Subcutaneous abdominal adipose tissue (tissue), 5 donors: ENCODE measurements at regions not wholly inside any gene's neighbourhood (a gene's known extent, or its start where the extent isn't known, plus 50 kb on each side); places are given as distances from the start of the nearest gene placed in this dataset.

Source experiments
- H3K27ac ChIP-seq: one replicate; pipeline ENCODE4 v1.7.0; 2013; ENCODE audit warnings: low read depth, mild to moderate bottlenecking, inconsistent platforms, low read length, moderate library complexity
- H3K27me3 ChIP-seq, 5 donors: one replicate each; pipeline ENCODE4 v1.7.0; 2013; ENCODE audit warnings: low read length in 5 of 5, inconsistent platforms in 1 of 5; ENCODE audit not compliant: control insufficient read depth in 5 of 5, insufficient read depth in 4 of 5
- H3K36me3 ChIP-seq, 5 donors: one replicate each; pipeline ENCODE4 v1.7.0; 2013; ENCODE audit warnings: low read length in 5 of 5; ENCODE audit not compliant: control insufficient read depth in 5 of 5, insufficient read depth in 5 of 5
- H3K4me1 ChIP-seq, 5 donors: one replicate each; pipeline ENCODE4 v1.7.0; 2013; ENCODE audit warnings: low read length in 5 of 5, mild to moderate bottlenecking in 3 of 5, moderate library complexity in 1 of 5; ENCODE audit not compliant: control insufficient read depth in 5 of 5, insufficient read depth in 5 of 5
- H3K4me3 ChIP-seq, 5 donors: one replicate each; pipeline ENCODE4 v1.7.0; 2013; ENCODE audit warnings: low read length in 5 of 5, low read depth in 1 of 5
- H3K9ac ChIP-seq, 5 donors: one replicate each; pipeline ENCODE4 v1.7.0; 2013; ENCODE audit warnings: low read length in 5 of 5, mild to moderate bottlenecking in 4 of 5, moderate library complexity in 3 of 5
- H3K9me3 ChIP-seq, 5 donors: one replicate each; pipeline ENCODE4 v1.7.0; 2013; ENCODE audit warnings: low read length in 5 of 5; ENCODE audit not compliant: control insufficient read depth in 5 of 5
- donor health status: healthy.
- donor health status: healthy.
- donor health status: healthy.
- donor health status: healthy.
- donor health status: healthy.

DNA sequence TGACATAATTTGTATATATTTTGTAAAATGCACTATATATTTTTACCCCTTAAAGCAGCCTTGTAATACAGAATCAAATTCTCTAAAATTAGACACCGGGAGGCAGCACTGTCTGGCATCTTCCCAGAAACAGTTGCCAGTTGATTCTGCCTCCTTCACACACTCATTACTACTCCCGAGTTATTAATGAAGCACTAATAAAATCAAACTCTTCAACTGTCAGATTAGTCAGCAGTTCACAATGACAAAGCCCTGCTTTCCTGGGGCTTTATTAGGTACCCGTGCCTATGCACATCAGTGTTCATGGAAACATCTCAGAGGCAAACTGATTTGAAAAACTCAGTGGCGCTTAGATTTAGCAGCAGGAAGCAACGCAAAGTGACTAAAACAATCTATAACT lies 103.5 kb upstream of the VEGFC start:
- no peaks in the 10 kb centered on the region for H3K4me1 ChIP-seq
- no peak overlapping the region for H3K9ac ChIP-seq
- no peak overlapping the region for H3K27ac ChIP-seq
- H3K27me3 ChIP-seq, result no peaks in the 10 kb centered on the region
- no peaks in the 10 kb centered on the region for H3K36me3 ChIP-seq
- H3K9me3 ChIP-seq, result no peaks in the 10 kb centered on the region
- no peak overlapping the region for H3K4me3 ChIP-seq

DNA sequence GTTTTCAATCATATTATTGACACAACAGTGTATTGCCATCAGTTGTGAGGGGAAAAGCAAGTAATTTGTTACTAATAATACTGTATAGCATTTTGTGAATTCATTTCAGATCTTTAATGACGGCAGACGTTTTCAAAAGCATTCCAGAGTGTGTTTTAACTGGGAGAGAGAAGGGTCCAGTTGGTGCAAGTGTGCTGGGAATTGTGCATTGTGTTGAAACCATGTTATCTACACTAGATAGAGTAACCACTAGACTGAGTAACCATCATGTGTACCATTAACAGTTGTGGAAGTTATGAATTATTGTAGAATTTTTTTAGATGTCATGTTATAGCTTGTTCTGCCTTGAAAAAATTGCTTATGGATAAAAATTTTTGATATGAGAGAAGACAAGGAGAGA lies 104.5 kb upstream of the VEGFC start:
- H3K4me3 ChIP-seq, result no peak overlapping the region
- no peak overlapping the region for H3K9ac ChIP-seq
- H3K27ac ChIP-seq, result no peak overlapping the region
- no peaks in the 10 kb centered on the region for H3K36me3 ChIP-seq
- H3K27me3 ChIP-seq, result no peaks in the 10 kb centered on the region
- no peaks in the 10 kb centered on the region for H3K4me1 ChIP-seq
- no peaks in the 10 kb centered on the region for H3K9me3 ChIP-seq

DNA sequence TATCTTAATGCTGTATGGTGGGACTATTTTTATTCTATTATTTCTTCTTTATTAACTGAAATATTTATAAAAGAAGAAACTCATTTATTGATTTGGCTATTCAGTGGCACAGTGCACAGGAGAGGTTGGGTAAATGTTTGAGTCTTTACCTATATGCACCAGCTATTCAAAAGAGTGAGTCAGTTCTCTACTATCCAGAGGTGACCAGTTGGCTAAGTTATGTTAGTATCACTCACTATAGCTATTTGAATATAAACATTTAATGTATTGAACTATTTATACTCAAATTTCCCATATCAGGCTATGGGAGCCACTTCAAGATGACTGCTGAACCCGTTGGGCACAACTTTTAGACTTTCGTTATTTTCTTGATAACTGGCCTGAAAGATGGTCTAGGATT lies 106.1 kb upstream of the VEGFC start:
- no peaks in the 10 kb centered on the region for H3K9me3 ChIP-seq
- no peaks in the 10 kb centered on the region for H3K27me3 ChIP-seq
- no peaks in the 10 kb centered on the region for H3K4me1 ChIP-seq
- H3K9ac ChIP-seq, result no peak overlapping the region
- H3K4me3 ChIP-seq, result no peak overlapping the region
- no peaks in the 10 kb centered on the region for H3K36me3 ChIP-seq
- H3K27ac ChIP-seq, result no peak overlapping the region

DNA sequence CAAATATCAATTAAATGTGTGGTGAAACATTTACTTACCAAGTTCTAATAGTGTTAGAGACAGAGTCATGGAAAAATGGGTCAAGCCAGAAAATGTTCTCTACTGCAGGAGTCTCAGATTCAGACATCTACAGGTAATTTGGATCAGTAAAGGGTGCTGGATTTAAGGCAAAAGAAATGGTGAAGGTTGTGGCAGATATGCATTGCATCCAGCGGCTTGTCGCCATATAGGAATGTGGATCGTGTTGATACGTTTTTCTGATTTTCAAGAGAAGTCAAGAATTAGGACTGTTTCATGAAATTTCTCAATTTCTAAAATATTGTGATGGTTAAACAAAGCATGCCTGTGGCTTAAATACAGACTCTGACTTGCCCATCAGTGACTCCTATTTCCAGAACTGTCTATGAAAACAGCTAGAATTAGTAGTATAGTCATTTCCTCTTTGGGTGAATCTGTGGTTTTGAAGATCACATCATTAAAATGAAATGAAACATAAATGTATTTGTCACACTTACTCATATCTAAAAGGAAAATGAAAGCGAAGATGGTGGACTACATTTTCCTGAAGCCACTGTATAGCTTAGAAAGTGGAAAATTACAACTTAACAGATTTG lies 110.1 kb upstream of the VEGFC start:
- H3K9me3 ChIP-seq, result no peaks in the 10 kb centered on the region
- H3K9ac ChIP-seq, result no peak overlapping the region
- H3K27me3 ChIP-seq, result no peaks in the 10 kb centered on the region

DNA sequence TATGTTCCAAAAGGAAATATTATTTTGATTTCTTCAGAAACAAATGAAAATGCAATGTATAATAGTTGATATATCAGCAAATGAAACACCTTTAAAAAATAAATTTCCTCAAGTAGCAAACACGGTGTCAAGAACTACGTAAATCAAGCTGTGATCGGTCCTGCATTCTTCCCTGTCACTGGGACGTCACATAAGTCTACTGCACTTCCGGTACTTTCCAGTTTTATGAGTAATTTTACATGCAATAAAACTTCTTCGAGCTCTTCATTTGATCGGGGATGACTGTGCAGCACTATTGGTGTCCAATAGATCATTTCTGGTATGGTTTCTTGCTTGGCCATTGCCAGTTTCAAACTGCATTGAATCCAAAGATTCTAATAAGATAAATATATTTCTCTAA lies 114.0 kb upstream of the VEGFC start:
- no peak overlapping the region for H3K4me3 ChIP-seq
- no peak overlapping the region for H3K27ac ChIP-seq
- no peaks in the 10 kb centered on the region for H3K27me3 ChIP-seq
- H3K4me1 ChIP-seq, result no peaks in the 10 kb centered on the region
- H3K9me3 ChIP-seq, result no peaks in the 10 kb centered on the region
- no peak overlapping the region for H3K9ac ChIP-seq
- H3K36me3 ChIP-seq, result no peaks in the 10 kb centered on the region

More for the DNA sequence above, 110.1 kb upstream of the VEGFC start:
- H3K4me3 ChIP-seq, result no peak overlapping the region
- H3K27ac ChIP-seq, result no peak overlapping the region
- H3K4me1 ChIP-seq, result no peaks in the 10 kb centered on the region
- H3K36me3 ChIP-seq, result no peaks in the 10 kb centered on the region

DNA sequence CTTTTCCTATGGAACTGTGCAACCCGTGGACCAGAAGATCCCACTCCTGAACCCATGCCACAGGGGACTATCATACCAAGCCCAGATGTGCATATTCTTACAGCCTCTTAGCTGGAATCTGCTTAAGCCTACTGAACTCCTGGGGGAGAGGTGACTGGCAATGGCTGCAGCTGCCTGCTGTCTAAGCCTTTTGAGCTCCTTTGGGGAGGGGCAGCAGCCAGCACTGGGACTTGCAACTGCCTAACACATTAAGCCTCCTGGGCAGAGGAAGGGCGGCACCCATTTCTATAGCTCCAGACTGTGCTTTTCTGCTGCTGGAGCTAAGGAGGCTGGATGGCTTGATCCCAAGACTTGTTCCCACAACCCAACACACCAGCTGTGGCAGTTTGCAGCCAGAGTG lies 117.9 kb upstream of the VEGFC start:
- no peaks in the 10 kb centered on the region for H3K4me1 ChIP-seq
- H3K9me3 ChIP-seq, result peaks cover 0 to 5% (median 2%) of the 10 kb centered on the region in 5 donors
- no peak overlapping the region for H3K9ac ChIP-seq
- peaks cover 0 to 1% (median 0%) of the 10 kb centered on the region in 5 donors for H3K36me3 ChIP-seq
- no peak overlapping the region for H3K27ac ChIP-seq
- H3K4me3 ChIP-seq, result no peak overlapping the region
- no peaks in the 10 kb centered on the region for H3K27me3 ChIP-seq

DNA sequence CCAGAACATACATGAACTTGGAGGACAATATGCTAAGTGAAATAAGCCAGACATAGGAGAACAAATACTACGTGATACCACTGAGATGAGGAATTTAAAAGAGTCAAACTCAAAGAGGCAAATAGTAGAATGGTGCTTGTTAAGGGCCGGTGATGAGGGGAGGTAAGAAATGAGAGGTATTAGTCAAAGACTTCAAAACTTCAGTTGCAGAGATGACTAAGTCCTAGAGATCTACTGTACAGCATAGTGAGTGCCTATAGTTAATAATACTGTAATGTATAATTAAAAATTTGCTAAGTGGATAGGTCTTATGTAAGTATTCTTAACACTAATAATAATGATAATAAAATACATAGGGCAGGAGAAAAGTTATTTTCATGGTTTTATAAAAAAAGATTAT lies 126.9 kb upstream of the VEGFC start:
- Histone ChIP-seq H3K9me3 (peaks cover 0 to 9% (median 8%) of the 10 kb centered on the region in 5 donors), H3K27me3 (no peaks in the 10 kb centered on the region), H3K9ac (no peak overlapping the region), H3K27ac (no peak overlapping the region), H3K4me1 (no peaks in the 10 kb centered on the region), H3K4me3 (no peak overlapping the region), H3K36me3 (peaks cover 0 to 3% (median 0%) of the 10 kb centered on the region in 5 donors)

DNA sequence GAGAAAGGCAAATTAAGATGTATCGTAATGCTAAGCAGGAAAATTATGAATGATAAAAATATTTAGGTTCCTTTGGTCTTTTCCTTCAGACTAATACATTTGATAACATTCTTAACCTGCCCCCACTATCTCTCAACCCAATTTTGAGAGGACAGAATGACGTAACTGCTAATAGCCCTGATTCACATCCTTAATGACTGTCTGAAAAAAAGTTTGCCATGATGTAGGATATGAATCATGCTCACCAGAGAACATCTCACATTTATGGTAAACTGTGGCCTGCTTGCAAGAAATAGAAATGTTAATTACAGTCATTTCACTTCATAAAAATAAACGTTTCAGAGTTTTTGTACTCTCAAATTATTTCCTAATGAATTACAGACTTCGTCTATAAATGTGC lies 128.0 kb upstream of the VEGFC start:
- Histone ChIP-seq H3K27ac (no peak overlapping the region), H3K9ac (no peak overlapping the region), H3K36me3 (peaks cover 0 to 1% (median 0%) of the 10 kb centered on the region in 5 donors), H3K27me3 (no peaks in the 10 kb centered on the region), H3K9me3 (peaks cover 0 to 5% (median 4%) of the 10 kb centered on the region in 5 donors), H3K4me3 (no peak overlapping the region), H3K4me1 (no peaks in the 10 kb centered on the region)

DNA sequence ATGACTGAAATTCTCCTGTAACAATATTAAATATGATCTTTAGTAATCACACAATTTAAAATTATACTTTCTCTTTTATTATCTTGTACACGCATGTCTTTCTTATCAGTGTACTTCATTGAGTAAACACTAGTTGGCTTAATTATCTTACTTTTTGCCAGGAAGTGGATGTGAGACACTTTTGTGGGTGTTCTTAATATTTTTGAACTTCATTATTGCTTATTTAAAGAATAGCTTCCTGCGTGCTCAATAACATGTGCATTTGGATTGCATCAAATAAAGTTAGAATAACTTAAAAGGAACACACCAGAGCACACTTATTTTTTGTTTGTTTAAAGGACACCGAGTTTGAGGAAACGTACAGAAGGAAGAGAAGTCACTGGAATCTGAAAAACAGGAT lies 128.5 kb upstream of the VEGFC start:
- Histone ChIP-seq H3K9me3 (peaks cover 0 to 5% (median 0%) of the 10 kb centered on the region in 5 donors), H3K36me3 (no peaks in the 10 kb centered on the region), H3K4me3 (no peak overlapping the region), H3K4me1 (no peaks in the 10 kb centered on the region), H3K27ac (no peak overlapping the region), H3K27me3 (no peaks in the 10 kb centered on the region), H3K9ac (no peak overlapping the region)

DNA sequence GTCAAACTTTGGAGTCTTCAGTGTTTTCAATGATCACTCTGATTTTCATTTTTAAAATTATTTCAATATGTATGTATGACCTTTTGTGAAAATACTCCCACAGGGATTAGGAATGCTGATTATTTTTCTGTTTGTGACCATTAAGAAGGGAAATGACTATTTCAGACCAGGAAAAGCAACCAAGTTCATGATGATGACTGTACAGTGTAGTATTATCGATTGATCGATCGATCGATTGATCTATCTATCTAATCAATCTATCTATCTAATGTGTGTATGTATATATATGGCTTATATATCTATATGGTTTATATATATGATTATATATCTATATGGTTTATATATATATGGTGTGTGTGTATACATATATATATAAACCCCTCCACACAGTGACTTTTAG lies 131.5 kb upstream of the VEGFC start:
- H3K9ac ChIP-seq, result no peak overlapping the region
- H3K4me1 ChIP-seq, result peaks cover 0 to 6% (median 0%) of the 10 kb centered on the region in 5 donors
- H3K36me3 ChIP-seq, result no peaks in the 10 kb centered on the region
- no peaks in the 10 kb centered on the region for H3K9me3 ChIP-seq
- H3K4me3 ChIP-seq, result no peak overlapping the region
- no peak overlapping the region for H3K27ac ChIP-seq
- H3K27me3 ChIP-seq, result no peaks in the 10 kb centered on the region

DNA sequence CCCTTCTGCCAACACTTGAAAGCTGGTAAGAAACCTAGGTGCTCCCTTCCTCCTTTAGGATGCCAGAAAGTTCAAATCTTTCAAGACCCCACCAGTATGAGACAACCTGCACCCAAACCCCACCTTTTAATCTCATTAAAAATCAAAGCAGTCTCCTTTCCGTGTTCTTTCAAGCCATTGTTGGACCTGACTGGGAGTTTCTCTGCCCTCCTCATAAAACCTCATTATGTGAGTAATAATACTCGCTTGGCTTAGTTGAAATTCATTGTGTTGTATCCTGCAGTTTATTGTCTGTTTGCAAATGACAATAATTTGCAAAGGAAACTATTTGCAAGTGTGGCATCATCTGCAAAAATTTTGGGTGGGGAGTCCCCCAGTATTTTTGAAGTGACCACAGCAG lies 133.2 kb upstream of the VEGFC start:
- peaks cover 0 to 6% (median 0%) of the 10 kb centered on the region in 5 donors for H3K4me1 ChIP-seq
- H3K27me3 ChIP-seq, result no peaks in the 10 kb centered on the region
- H3K9me3 ChIP-seq, result no peaks in the 10 kb centered on the region
- no peak overlapping the region for H3K27ac ChIP-seq
- H3K9ac ChIP-seq, result no peak overlapping the region
- H3K36me3 ChIP-seq, result no peaks in the 10 kb centered on the region
- no peak overlapping the region for H3K4me3 ChIP-seq
